ENCODE measurements at regions not wholly inside any gene's neighbourhood (a gene's known extent, or its start where the extent isn't known, plus 50 kb on each side); places are given as distances from the start of the nearest gene placed in this dataset.

DNA sequence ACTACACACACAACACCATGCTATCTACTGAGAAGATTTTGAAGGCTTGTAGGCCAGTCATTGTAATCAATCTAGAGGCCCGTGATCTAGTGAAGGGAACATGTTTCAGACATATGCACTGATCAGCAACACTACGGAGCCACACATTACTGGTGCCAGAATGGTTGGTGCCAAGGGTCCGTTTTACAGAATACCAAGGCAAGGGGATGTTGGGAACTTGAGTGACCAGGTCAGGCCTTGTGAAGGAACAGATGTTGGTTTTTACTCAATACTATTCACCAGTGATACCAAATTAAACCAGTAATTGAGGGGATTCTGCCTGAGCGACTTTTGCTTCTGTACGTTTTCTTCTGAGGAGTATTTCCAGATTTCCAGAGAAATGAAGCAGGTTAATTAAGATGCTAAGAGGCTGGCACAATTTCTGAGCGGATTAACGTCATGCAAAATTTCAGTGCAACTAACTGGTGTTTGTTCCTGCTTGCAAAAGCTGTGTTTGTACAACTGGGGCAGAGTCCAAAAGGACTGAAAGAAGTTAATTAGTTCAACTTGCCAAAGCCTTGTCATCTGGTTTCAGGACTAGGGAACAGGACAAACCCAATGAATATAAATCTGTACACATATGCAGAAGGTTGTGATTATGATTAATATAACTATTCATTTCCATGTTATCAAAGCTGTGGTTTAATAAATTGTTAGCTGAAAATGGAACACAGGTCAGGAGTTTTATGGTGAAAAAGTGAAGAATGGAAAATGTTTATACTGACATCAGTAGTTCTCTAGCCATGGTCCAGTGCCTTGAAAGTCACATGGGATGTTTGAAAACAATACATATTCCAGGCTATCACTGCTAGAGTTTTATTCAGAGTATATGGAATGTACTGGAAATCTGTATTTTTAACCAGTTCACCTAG, 432.1 kb upstream of the DCC start:
- TF ChIP-seq, protein P1, sequence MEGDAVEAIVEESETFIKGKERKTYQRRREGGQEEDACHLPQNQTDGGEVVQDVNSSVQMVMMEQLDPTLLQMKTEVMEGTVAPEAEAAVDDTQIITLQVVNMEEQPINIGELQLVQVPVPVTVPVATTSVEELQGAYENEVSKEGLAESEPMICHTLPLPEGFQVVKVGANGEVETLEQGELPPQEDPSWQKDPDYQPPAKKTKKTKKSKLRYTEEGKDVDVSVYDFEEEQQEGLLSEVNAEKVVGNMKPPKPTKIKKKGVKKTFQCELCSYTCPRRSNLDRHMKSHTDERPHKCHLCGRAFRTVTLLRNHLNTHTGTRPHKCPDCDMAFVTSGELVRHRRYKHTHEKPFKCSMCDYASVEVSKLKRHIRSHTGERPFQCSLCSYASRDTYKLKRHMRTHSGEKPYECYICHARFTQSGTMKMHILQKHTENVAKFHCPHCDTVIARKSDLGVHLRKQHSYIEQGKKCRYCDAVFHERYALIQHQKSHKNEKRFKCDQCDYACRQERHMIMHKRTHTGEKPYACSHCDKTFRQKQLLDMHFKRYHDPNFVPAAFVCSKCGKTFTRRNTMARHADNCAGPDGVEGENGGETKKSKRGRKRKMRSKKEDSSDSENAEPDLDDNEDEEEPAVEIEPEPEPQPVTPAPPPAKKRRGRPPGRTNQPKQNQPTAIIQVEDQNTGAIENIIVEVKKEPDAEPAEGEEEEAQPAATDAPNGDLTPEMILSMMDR (IDR thresholded peaks at IDR 0.05; ENCODE audit: borderline replicate concordance, extremely low read depth, low read length, poor library complexity, severe bottlenecking) = no peak
- TF ChIP-seq EZH2 (IDR thresholded peaks at IDR 0.05; ENCODE audit: borderline replicate concordance, low read depth, low read length, severe bottlenecking) = no peak
